ENCODE measurements at regions not wholly inside any gene's neighbourhood (a gene's known extent, or its start where the extent isn't known, plus 50 kb on each side); places are given as distances from the start of the nearest gene placed in this dataset.

GRCh38 chr15:37481126-37481525 is 380.8 kb upstream of the MEIS2 start:
- no peak for TF ChIP-seq CTCF (IDR thresholded peaks at IDR 0.05; ENCODE audit: extremely low read depth, missing control alignments)
- DNase-seq (ENCODE audit: low spot score): no peak

GRCh38 chr15:37483779-37484178 is 383.4 kb upstream of the MEIS2 start:
- no peak for TF ChIP-seq CTCF (IDR thresholded peaks at IDR 0.05; ENCODE audit: extremely low read depth, missing control alignments)

GRCh38 chr15:37485056-37485455 is 384.7 kb upstream of the MEIS2 start:
- no peak for DNase-seq (ENCODE audit: low spot score)
- TF ChIP-seq CTCF (IDR thresholded peaks at IDR 0.05; ENCODE audit: extremely low read depth, missing control alignments): no peak

More at GRCh38 chr15:37483779-37484178, 383.4 kb upstream of the MEIS2 start:
- DNase-seq (ENCODE audit: low spot score): no peak

GRCh38 chr15:37490707-37491106 is 390.4 kb upstream of the MEIS2 start:
- no peak for TF ChIP-seq CTCF (IDR thresholded peaks at IDR 0.05; ENCODE audit: extremely low read depth, missing control alignments)
- no peak for DNase-seq (ENCODE audit: low spot score)

GRCh38 chr15:37516621-37517020 is 416.3 kb upstream of the MEIS2 start:
- DNase-seq (ENCODE audit: low spot score): no peak
- no peak for TF ChIP-seq CTCF (IDR thresholded peaks at IDR 0.05; ENCODE audit: extremely low read depth, missing control alignments)

GRCh38 chr15:37517191-37517895 is 417.0 kb upstream of the MEIS2 start:
- no peak for TF ChIP-seq CTCF (IDR thresholded peaks at IDR 0.05; ENCODE audit: extremely low read depth, missing control alignments)
- DNase-seq (ENCODE audit: low spot score): no peak

- TF ChIP-seq CTCF (IDR thresholded peaks at IDR 0.05; ENCODE audit: extremely low read depth, missing control alignments): no peak
Measured at GRCh38 chr15:37518436-37518835, 416.0 kb upstream of the TMCO5A start.

More at GRCh38 chr15:37518436-37518835, 416.0 kb upstream of the TMCO5A start:
- DNase-seq (ENCODE audit: low spot score): no peak
